NCI-H146 treated with DMSO at 0.1 percent for 48 hours (cell line): ENCODE measurements at regions not wholly inside any gene's neighbourhood (a gene's known extent, or its start where the extent isn't known, plus 50 kb on each side); places are given as distances from the start of the nearest gene placed in this dataset.

ENCODE experiments used
- DNase-seq: peaks from one replicate; lab custom pipeline; 2025; ENCODE audit not compliant: unreplicated experiment; lab: John Stamatoyannopoulos, UW

DNA sequence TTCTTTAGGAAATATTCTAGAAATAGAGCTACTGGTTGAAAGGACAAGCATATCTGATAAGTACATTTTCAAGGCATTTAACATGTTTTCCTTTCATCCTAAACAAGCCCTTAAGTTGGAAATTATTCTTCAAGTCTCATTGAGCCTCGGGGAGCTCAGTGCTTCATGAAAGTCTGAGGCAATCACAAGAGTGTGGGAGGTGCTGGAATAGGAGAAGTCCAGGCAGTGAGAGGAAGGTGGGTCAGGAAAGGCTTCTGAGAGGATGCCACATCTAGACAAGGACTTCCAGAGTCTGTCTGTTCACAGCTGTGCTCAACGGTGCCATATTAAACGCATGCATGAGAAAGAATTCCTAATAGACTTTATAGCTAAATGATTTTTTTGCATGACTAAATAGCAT is 69.8 kb downstream of the CD83 start:
- DNase-seq, result no peak

DNA sequence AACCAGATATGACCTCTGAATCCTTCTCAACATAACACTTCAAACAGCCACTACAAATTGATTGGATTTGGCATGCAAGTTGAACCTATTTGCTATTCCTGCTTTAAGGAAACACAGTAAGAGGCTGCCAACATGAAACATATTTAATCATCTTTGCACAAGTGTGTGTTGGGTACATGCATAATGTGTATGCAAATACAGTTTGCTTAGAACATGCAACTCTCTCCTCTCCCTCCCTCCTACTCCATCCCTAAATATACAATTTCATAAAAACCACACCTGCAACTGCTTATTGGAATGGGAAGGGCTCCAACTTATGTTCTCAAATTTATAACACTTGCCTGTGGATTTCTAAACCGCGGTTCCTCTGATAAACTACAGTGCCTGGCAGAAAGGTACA is 71.5 kb downstream of the CD83 start:
- DNase-seq, result no peak

DNA sequence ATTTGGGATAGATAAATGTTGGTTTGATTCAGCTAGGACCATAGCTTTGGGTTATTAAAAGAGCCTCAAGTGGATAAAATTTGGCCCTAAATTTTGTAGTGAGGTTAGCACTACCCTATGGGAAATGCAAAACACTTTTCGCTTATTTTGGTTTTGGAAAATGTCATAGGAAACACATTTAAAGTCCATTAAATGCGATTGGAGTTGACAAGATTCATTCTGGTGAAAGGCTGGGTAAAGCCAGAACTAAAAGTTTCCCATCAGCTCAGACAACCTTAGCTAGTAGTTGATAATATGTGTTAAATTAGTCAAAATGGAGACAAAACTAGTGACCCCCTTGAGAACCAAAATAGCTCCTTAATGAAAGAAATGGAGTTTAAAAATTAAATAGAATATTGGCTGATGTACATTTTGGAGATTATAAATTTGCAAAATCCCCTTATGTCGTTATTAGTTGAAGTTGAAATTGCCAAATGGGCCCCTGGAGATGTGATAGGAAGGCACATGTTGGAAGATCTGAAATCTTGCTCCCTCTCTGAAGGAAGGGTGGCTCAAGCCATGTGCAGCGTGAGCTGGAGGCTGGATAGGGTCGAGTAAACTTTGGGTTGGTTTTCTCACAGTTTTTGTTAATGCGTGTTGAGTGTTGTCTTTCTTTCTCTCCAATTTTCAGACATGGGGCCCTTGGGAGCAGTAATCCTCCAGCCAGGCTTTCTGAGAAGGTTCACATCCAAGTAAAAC is 72.8 kb downstream of the CD83 start:
- DNase-seq, result no peak

DNA sequence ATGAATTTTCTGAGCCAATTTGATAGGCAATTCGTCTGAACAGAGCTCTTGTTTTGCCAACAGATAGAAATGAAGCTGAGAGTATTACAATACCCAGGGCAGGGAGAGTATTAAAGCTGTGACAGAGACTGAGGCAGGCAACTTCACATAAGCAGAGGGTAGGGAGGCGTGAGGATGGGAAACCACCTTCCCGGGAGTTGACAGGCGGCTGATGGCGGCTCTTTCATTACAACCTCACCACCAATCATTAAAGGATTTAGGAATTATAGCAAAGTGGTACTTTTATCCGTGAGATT is 73.3 kb downstream of the CD83 start:
- DNase-seq, result no peak

DNA sequence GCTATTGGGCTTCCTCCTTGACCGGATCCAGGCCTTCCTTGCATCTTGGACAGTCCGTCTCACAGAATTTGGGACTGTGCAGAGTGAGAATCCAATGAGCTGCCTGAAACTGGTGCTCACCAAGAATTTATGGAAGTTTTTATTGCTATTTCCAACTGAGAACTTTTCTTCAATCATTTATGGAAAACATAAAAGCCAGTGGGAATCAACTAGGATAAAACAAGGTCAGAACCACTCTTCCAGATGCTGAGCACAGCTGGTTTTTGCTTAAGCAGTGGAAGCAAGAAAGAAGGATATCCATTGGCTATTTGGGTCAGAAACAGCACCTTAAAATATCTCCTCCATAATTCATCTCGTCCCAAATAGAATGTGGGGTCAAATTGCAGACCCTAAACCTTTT is 74.2 kb downstream of the CD83 start:
- no peak for DNase-seq

DNA sequence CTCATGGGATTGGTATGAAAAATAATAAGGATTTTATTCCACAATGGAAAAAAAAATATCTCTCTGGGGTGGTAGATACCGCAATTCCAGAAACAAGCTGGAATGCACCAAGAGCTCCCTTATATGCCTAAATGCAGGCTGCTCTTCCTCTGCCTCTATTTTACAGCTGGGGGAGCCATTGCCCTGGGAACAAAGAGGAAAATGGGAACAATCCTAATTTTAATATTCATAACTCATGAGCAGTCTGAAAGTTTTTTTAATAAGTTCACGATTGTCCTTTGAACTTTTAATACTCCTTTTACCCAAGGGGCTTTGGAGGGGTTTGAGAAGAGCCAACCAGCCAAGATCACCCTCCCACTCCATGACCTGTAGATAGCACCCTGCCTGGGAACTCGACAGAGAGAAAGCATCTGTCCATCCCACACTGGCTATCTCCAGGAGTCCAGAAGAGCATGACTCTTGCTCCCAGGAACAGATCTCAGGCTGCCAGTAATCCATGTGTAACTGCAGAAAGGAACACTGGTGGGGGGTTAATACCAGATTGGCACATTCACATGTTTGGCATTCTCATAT is 74.7 kb downstream of the CD83 start:
- no peak for DNase-seq

DNA sequence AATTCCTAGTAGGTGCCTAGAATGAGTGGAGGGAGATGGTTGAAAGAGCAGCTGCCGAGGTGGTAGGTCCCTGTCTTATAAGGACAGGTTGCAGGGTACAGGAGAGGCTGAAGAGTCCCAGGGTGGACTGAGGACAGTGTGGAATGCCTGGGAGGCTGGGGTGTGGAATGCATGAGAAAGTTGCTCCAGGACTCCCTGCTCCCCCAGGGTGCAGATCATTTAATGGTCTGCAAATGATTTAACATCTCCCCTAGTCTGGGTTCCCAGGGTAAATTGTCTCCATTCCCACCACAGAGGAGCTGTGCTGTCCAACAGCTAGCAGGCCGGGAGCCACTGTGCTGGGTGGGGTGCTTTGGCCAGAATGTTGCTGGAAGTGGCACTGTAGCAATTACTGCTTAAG is 76.0 kb downstream of the CD83 start:
- no peak for DNase-seq

DNA sequence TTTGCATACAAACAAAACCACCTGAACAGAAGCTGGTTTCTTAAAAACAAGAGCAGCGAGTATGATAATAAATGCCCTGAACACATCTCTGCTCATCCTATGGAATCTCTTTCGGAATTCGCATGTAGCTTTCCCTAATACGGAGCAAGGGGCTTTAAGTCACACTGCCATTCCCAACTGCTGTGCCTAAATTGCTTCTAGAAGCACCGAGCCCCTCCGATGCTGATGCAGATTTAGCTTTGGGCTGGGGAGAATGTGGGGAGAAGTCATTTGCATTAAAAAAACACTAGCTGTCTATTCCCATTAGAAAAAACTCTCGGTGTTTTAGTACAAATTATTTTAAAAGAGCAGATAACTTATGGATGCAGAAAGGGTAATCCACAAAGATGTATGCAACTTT is 76.9 kb downstream of the CD83 start:
- no peak for DNase-seq

DNA sequence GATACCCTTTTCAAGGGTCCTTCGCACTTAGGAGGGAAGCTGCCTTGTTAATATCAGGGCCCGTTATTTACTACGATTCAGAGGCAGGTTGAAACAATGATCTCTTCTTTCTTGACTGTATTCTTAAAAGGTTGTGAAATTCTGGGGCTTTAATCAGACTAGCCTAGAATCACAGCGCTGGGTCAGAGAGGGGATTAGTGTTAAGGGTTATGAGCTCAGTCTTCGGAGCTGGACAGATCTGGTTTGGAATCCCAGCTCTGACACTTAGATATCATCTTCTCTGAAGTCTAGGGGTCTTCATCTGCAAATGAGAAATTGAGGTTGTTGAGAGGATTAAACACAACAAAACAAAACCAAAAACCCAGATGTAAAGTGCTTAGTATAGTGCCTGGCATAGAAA is 77.4 kb downstream of the CD83 start:
- DNase-seq, result no peak

DNA sequence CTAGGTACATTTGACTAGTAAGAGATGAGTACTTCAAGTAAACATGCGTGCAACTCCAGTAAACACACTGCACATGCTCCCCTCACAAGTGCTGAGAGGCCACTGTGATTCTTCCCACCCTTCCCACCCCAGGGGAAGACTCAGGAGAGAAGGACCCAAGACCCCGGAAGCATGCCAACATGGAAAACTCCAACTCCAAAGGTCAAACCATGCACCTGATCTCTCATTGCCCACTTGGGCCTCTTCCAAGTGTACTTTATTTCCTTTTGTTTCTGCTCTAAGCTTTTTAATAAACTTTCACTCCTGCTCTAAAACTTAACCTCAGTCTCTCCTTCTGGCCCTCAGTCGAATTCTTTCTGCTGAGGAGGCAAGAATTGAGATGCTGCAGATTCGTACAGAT is 78.5 kb downstream of the CD83 start:
- no peak for DNase-seq

DNA sequence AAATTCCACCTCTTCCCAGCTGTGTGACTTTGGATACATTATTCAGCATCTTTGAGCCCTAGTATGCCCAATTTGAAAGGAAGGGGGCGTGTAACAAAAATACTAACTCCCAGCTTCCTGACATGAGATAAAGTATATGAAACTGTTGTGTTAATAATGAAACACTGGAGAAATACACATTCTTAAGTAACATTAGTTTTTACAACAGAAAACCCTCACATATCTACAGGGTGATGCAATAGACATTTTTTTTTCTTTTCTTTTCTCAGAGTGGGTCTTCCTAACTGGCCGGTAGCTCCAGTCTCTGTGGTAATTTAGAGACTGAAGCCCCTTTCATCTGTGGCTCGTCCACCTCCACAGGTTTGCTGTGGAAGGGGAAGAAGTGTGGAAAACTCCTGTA is 79.5 kb downstream of the CD83 start:
- no peak for DNase-seq

DNA sequence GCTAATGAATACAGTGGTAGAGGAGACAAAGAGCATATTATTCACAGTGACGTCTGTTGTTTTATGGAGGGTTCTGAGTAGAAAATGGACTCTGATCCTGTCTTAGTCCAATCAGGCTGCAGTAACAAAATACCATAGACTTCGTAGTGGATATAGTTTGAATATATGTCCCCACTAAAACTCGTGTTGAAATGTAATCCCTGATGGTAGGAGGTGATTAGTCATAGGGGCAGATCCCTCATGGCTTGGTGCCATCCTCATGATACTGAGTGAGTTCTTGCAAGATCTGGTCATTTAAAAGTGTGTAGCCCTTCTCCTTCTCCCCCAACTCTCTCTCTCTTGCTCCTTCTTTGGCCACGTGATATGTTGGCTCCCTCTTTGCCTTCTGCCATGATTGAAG is 82.5 kb downstream of the CD83 start:
- DNase-seq, result no peak

DNA sequence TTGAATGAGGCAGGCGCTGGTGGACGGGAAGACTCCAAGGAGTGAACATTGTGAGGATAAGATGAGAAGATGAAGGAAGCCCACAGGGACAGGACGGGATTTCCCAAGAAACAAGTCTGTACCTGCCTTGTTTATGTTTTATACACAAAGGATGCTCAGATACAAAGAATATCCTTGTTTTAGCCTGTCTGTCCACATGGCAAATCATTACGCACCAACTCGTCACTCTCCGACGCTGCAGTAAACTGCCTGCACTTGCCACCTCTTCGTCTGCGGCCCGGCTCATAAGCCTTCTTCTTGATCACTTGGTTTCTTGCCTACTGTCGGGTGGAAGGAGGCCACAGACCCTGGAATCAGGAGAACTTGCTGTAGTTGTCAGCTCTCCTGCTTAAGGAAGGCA is 85.4 kb downstream of the CD83 start:
- DNase-seq, result no peak

DNA sequence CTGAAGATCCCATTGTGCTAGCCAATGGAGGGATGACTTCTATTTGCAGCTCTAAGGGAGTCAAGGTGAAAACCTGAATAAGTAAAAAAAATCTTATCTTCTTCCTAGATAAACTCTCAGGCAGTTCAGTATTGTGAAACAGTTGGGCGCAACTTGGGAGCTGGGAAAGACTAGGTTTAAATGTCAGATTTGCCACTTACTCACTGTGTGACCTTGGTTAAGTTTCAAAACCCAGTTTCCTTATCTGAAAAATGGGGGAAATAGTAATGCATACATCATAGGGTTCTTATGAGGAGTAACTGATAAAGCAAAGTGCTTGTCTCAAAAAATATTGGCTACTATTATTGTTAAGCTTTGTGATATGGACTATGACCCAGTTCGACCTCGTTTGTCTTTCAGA is 88.8 kb downstream of the CD83 start:
- DNase-seq, result no peak

DNA sequence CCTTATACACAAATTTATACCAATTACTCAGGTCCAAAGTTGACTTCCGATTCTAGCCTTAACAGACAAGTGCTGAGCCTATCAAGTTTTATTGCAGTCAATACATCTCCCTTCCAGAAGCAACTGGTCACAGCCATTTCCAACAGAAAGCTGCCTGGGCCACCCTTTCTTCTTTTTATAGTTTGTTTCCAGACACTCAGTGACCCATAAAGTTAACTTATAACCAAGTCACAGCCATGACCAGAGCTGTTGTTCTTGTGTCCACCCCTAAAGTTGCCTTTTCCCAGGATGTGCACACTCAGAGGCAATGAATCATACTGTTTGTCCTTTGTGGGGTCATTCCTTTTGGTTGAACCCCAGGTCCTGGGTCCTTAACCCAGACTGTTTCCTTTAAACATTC is 89.9 kb downstream of the CD83 start:
- no peak for DNase-seq

DNA sequence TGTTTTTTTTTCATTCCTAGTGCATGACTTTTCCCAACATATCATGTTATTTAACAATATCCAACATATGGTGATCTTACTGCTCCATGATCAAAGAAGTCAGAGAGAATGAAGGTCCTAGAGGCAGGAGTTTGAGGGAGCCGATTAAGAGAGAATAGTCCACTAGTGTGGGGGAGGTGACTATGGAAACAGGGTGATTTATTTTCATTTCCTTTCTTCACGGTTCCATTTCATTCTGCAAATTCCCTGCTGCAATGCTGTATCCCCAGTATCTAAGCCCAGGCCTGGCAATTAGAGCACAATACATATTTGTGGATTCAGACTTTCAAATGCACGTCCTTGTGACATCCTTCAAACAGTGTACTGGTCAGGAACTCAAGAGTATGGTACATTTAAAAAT is 91.4 kb downstream of the CD83 start:
- DNase-seq, result no peak

DNA sequence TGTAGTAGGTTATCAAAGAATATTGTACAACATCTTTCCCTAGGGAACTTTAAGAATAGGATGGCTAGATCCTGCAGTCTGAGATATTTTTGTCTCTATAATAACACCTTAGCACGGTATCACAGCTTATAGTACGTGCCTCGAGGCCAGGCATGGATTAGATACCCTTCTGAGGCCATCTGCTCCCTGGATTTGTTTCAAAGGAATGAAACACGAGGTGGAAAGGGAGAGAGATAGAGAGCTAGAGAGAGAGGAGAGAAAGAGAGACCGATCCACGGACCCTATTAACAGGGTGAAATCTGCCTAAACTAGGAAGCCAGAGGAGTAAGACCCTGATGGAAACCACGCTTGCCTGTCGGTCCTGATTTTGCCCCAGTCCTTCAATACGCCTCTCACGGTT is 92.5 kb downstream of the CD83 start:
- no peak for DNase-seq

DNA sequence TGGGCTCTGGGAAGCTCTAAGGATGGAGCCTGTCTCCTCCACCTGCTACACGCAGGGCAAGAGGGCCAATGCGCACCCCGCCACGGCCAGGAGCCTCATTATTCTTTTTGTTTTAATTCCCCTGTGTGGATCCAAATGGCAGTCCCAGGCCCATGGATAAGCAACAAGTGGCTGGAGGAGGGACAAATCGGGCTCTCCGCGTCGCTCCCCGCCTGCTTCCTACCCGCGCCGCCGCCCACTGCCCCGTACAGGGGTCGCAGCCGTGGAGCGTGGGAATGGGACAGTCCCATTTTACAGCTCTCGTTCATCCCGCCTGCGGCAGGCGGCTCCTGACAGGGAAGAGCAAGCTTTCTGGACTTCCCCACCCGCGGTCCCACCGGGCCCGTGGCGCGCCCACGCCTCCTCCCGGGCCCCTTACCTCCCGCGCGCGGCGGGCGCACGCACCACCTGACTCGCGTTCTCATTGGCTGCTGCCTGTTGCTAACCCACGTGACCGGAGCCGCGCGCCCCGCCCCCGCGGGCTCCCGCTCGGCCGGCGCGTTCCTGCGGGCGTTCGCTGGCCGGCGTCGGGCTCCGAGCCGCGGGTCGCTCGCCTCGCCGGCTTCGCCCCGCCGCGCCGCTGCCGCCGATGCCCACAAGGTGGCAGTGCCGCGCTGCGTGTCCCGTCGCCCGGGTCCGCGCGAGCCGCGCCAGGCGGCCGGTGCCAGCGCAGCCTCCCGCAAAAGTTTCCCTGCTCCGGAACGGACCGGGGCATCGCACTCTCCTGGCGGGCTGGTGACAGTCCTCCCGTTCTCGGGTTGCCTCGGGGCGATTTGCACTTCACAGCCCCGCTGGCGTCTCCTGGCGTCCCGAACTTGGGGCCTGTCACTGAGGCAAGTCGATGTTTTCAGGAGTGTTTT is 93.3 kb downstream of the CD83 start:
- peak; percentile 70 for DNase-seq

DNA sequence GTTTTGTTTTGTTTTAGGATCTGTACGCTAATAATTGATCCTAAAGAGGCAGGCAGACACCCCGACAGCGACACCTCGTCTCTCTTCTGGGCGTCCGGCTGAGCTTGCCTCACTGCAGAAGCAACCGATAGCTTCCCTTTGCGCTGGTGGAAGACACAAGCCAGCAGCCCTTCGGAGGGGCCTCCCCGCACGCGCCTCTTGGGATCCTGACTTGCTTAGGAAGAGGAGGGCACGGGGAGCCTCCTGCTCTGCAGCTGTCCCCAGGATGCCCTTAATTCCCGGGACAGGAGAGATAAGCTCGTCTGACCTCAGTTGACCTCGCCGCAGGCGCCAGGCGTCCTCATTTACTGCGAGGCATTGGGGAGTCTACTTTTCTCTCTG is 94.0 kb downstream of the CD83 start:
- DNase-seq, result peak; percentile 27

DNA sequence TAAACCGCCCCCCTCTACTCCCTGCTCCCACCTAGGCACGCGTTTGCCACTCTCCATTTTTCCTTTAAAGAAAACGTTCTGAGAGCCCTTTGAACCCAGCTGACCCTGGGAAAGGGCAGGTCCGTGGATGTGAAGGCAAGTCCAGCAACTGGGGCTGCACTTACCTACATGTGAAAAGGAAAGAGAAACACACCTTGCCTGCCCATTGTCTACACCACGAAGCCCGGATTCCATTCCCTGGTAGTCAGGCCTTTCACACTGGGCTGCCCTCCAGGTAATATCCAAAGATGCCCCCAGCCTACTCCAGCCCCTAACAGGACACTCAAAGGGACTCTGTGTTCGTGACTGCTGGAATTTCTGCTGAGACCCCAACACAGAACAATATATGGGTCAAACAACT is 94.4 kb downstream of the CD83 start:
- DNase-seq, result no peak

DNA sequence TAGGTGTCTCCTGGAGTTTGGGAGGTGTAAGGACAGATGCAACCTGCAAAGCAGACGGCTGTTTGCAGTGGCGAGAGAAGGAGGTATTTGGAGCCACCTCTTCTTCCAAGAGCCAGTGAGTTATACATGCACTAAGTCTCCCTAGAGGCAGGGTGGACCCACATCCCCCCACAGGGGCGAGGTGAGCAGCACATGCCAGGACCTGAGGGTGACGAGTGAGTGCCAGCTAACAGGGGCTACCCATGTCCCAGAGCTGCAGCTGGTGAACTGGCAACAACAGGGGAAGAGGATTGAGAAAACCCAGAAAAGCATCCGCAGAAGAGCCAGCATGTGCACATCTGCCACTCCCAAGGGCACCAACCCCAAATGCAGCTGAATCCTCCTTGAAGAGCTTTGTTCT is 95.1 kb downstream of the CD83 start:
- no peak for DNase-seq

DNA sequence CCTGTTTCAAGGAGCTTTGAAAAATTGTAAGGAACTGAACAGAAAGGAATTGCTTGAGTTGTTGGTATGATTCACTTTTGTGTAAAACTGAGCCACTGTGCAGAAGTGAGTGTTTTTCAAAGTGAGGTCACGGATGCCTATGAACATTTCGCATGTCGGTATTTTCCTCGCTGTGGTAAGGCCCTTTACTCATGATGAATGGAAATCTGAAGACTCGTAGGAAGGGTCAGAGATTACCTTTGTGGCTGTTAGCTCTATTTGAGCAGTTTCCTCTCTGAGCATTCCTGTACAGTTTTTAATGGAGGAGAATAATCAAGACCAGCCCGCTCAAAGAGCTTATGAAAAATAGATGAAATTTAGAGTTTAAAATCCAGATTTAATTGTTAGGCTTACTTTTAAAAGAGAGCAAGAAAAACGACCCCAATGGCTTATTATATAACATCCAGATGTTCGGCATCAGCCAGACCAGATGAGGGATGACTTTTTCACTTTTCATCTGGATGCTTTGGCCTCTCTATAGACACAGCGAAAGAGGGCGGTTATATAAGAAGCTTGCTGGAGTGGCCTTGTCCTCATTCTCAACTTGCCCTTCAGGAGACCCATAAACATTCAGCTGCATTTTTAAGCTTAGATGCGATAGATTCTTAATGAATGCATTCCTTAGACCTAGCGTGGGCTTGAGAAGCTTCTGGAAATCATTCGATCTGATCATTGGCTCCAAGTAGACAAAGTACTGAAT is 99.5 kb downstream of the CD83 start:
- DNase-seq, result no peak
